ENCODE measurements at regions not wholly inside any gene's neighbourhood (a gene's known extent, or its start where the extent isn't known, plus 50 kb on each side); places are given as distances from the start of the nearest gene placed in this dataset.

- no peak for DNase-seq (ENCODE audit: low spot score)
Observed at GRCh38 chr5:88144219-88145001, 124.2 kb downstream of the TMEM161B start.

GRCh38 chr5:88143693-88144218 is 124.9 kb downstream of the TMEM161B start:
- DNase-seq (ENCODE audit: low spot score), result no peak

GRCh38 chr5:88142886-88143692 is 125.6 kb downstream of the TMEM161B start:
- DNase-seq (ENCODE audit: low spot score), result no peak

- no peak for DNase-seq (ENCODE audit: low spot score)
Observed at GRCh38 chr5:88142636-88142885, 126.1 kb downstream of the TMEM161B start.

DNA sequence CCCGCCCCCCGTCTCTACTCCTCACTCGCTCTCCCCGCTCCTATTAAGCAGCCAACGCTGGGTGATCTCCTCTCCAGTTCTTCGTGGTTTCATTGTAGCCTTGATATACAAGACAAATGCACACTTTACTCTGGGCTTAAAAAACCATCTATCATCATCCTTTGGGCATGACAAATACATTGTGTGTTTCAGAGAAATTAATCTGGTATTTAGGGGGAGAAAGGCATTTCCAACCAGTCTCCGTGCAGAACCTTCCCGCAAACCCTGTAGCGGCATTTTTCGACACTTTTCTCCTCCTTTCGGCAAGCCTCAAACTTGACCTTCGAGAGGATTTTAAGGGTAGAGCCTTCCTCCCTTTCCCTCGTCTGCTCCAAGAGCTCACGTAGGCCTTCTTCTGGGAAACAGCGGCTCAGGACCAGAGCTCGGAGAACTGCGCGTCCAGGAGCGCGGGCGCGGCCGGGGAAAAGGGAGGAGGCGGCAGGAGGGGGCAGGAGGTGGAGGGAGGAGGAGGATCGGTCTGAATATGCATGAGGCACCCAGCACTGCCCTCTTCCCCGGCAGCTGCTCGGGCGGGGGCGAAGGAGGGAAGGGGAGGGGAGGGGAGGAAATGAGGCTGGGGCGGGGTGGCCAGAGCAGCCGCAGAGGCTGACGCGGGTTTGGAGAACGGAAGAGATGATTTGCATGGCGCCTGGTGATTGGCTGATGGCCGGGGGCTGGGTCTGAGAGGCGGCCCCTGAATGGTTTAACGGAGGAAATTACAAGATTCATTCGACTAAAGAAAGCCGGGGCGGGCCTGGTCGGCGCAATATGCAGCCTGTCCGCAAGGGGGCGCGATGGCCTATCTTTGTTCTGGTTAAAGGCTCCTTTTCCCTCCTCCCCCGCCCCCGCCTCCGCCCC is 127.5 kb downstream of the TMEM161B start:
- DNase-seq (ENCODE audit: low spot score), result peak; percentile 92

DNA sequence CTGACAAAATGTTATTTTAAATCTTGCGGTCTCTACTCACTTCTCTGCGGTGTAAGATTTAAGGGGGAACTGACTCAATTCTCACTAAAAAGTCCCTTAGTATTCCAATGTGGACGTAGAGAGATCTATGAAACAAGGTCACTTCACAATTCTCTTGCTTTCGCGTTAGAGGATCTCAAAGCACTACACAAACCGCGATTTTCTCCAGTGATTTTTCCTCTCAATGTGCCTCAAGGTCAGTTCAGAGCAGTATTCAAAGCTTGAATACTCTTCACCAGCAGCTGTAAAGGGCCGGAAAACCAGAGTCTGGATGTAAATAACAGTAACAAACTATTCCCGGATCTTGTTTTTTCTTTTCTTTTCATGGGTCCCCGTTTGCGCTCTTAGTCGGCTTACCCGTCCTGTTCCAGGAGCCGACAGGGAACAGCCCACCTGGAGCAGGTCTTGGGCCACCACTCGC is 128.2 kb downstream of the TMEM161B start:
- no peak for DNase-seq (ENCODE audit: low spot score)

DNA sequence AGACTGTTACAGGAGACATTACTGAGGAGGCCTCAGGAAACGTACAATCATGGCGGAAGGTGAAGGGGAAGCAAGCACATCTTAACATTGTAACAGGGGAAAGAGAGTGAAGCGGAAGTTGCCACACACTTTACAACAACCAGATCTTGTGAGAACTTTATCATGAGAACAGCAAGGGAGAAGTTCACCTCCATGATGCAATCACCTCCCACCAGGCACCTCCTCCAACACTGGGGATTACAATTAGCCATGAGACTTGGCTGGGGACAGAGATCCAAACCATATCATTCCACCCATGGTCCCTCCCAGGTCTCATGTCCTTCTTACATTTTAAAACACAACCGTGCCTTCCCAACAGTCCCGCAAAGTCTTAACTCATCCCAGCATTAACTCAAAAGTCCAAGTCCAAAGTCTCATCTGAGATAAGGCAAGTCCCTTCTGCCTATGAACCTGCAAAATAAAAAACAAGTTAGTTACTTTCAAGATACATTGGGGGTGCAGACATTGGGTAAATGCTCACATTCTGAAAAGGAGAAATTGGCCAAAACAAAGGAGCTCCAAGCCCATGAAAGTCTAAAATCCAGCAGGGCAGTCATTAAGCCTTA is 138.3 kb downstream of the TMEM161B start:
- no peak for DNase-seq (ENCODE audit: low spot score)

- DNase-seq (ENCODE audit: low spot score), result no peak
Observed at GRCh38 chr5:88128813-88129212, 139.8 kb downstream of the TMEM161B start.

DNA sequence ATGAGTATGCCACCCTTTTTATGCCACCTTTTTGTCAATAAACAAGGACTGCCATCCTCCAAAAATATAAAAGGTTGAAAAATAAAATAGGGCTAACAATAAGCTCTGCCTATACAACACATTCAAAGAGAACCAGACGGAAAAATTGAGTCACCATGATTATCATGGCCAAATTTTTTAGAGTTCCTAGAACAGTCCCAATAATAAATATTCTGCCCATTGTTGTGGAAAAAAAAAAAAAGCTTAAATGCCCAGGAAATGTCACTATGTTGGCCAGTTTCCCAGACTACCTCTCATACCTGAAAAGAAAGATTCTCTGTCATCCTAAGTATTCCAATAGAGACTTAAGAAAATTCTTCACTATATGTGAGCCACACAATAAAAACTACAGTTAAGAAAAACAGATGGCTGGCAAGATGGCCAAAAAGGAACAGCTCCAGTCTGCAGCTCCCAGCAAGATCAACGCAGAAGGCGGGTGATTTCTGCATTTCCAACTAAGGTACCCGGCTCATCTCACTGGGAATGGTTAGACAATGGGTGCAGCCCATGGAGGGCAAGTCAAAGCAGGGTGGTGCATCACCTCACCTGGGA is 149.0 kb downstream of the TMEM161B start:
- no peak for DNase-seq (ENCODE audit: low spot score)

GRCh38 chr5:88118179-88118578 is 150.5 kb downstream of the TMEM161B start:
- no peak for DNase-seq (ENCODE audit: low spot score)

DNA sequence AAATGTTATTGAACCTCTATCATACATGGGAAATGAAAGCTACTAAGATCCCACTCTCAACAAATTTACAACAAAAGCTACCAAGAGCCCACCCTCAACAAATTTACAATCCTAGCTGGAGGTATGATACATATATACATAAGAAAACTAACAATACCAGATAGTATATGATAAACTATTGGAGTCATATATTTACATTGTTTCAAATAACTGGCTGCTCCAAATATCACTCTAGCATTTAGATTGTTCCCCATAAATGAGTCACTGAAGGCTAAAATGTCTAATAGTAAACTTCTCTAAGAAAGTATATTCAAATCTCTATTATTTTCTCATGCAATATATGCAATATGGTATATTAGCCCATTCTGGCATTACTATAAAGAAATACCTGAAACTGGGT is 151.1 kb downstream of the TMEM161B start:
- no peak for DNase-seq (ENCODE audit: low spot score)

- no peak for DNase-seq (ENCODE audit: low spot score)
Observed at GRCh38 chr5:88116396-88116795, 152.2 kb downstream of the TMEM161B start.

- no peak for DNase-seq (ENCODE audit: low spot score)
Observed at GRCh38 chr5:88115211-88115610, 153.4 kb downstream of the TMEM161B start.

DNA sequence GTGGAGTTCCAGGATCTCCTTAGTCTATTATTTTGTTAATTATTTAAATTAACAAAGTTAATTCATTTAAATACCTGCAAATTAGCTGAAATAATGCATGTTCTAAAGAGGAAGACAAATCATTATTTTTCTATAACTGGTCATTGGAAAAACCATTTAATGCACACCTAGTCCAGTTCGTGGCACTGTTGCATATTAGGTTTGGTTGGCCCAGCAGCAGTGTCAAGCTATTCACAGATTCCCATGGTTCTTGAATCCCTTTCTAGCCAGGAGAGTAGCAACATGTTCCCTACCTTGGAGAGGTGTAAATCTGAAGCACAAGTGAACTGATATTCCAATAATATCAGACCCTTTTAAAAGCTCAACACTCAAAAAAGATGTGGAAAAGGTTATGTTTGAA is 155.2 kb downstream of the TMEM161B start:
- no peak for DNase-seq (ENCODE audit: low spot score)

GRCh38 chr5:88109818-88110217 is 158.8 kb downstream of the TMEM161B start:
- no peak for DNase-seq (ENCODE audit: low spot score)

DNA sequence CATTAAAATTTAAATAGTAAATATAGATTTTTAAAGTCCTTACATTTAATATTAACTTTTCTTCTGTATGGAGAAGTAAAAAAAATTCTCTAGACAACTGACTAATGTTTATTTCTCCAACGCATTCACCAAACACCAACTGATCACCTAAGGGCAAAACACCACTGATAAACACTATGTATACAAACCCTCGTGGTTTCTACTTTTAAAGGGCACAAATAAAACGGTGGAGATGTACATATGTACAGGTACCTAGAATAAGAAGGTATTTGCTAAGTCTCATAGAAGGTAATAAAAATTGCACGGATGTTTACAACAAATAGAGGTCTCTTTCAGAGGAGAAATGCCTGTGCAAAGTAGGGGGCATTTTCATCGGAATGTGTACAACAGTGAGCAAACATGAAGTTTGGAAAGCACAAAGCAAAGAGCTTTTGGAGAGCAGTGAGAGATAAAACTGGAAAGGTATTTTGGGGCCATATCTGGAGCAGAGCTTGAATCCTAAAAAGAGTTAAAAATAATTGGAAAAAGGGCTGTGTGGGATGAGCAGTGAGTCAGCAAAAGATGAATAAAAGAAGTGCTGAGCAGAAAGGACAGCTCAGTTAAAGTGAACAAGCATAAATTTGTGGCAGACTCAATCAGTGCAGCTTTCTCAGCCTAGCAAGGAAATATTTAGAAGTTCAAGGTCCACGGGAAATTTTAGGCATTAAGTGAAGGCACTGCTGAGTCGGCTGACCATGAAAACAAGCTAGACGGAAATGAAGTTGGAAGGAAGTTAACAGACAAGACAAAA is 160.0 kb downstream of the TMEM161B start:
- no peak for DNase-seq (ENCODE audit: low spot score)

DNA sequence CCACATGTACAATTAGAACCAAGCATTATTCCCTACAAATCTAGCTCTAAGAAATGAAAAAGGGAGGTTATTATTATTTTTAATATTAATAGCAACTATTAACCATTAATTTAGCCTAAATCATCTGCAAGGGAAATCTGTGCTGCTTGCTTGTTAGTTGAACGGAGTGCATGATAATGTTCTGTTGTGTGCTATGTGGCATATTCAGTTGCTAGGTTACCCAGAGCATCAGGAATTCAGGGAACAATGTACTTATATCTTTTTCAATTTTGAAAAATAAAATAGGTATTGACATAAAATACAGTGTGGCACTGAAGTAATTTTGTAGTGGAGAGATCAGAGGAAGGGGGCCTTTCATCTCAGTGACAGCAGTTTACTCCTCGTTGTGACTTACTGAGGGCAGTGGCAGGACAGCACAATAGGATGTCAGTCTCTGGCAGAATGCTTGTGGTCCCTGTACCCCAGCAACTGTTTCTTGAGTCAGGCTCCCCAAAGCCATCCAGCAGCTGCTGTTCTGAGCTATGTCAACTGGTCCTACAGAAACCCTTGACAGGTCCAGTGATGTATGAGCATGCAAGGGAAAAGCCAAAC is 173.6 kb downstream of the TMEM161B start:
- DNase-seq (ENCODE audit: low spot score), result no peak

DNA sequence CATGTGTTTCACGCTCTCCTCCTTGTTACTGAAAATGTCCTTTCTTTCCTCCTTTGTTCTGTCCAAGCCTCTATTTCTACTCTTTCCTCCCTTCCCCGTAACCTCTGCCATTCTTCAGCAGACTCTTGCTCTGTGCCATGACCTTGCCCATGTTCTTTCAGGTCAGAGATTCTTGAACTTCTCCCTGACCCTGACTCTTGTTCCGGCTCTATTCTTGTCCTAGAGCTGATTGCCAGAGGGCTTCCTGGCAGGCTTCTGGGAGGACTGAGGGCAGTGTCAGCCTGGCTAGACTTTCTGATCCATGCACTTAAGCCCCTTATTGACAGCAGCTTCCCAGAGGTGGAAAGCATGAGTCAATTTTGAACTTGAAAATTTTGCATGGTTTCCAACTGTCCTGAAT is 174.2 kb downstream of the TMEM161B start:
- DNase-seq (ENCODE audit: low spot score), result no peak

DNA sequence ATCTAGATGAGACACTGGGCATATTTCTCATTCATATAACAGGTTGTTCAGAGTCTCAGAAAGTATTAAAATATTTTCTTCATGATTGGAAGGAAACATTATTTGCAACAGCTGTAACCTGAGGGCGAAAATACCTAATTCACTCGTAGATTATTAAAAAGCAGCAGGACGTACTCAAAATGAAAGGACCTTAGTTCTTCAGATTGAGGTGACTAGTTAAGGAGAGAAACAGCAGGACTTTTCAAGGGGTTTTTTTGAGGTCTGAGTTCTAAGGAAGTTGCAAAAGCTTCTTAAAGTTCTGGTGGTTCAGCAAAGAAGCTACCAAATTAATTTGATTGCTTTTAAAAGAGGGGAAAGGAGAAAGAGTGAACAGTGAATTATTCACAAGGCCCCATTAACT is 174.9 kb downstream of the TMEM161B start:
- no peak for DNase-seq (ENCODE audit: low spot score)

DNA sequence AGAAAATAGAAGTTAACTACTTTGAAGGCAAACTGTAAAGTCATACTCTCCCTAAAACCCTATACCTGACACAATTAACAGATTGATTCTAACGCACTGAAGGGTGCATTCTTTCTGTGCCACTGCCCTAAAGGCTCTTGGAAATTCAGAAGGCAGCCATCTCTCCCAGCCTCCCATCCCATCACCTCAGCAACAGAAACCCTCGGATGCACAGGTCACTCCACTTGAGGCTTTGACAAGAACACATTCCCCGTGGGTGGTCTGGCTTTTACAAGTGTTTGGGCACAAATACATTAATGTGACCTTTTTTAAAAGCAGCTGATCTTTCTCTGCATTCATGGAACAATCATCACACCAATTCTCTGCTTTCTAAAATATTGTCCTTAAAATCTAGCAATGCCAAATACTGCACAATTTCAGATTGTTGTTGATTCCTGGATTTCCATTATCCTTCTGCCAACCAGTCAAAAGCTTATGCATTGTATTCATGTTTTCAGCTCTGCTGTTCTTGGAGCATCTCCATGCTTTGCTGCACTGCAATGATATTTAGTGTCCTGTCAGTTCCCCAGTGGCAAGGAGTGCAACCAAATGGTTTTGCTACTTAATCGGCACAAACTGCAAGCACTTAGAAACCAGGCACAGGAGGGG is 175.6 kb downstream of the TMEM161B start:
- no peak for DNase-seq (ENCODE audit: low spot score)
